HUES64 (cell line): ENCODE measurements at regions not wholly inside any gene's neighbourhood (a gene's known extent, or its start where the extent isn't known, plus 50 kb on each side); places are given as distances from the start of the nearest gene placed in this dataset.

Experiments
- H3K27ac ChIP-seq: 2 replicates; pipeline ENCODE4 v1.7.0; 2013; ENCODE audit warnings: low read depth, low read length, inconsistent platforms
- H3K27me3 ChIP-seq: 2 replicates; pipeline ENCODE4 v1.6.1; 2013; ENCODE audit warnings: mild to moderate bottlenecking, low read length; ENCODE audit not compliant: insufficient read depth
- H3K36me3 ChIP-seq: 2 replicates; pipeline ENCODE4 v1.6.1; 2013; ENCODE audit warnings: mild to moderate bottlenecking, low read length; ENCODE audit not compliant: insufficient read depth
- H3K4me1 ChIP-seq: 2 replicates; pipeline ENCODE4 v1.6.1; 2013; ENCODE audit warnings: mild to moderate bottlenecking, low read length, moderate library complexity; ENCODE audit not compliant: insufficient read depth
- H3K4me3 ChIP-seq: 2 replicates; pipeline ENCODE4 v1.5.1; 2013; ENCODE audit warnings: mild to moderate bottlenecking, low read length, moderate library complexity
- H3K9ac ChIP-seq: 2 replicates; pipeline ENCODE4 v1.6.1; 2013; ENCODE audit warnings: mild to moderate bottlenecking, low read depth, low read length
- H3K9me3 ChIP-seq: 2 replicates; pipeline ENCODE4 v1.6.1; 2013; ENCODE audit warnings: low read depth, low read length; ENCODE audit not compliant: insufficient read depth
- WGBS: fragments of 150-250, 120-280 bp; methylation state at CpG from one replicate; pipeline ENCODE4 v1.1.7; 2013; ENCODE audit warnings: missing lambda C conversion rate; 5-methylcytosine and 5-hydroxymethylcytosine counted together

GRCh38 chr7:79553811-79554555 lies 100.5 kb upstream of the MAGI2 start:
- no peaks in the 10 kb centered on the region for H3K36me3 ChIP-seq
- no peaks in the 10 kb centered on the region for H3K9me3 ChIP-seq
- H3K9ac ChIP-seq = no peak overlapping the region
- WGBS = 95% methylated on average over 6 of the region's 6 CpGs
- no peak overlapping the region for H3K4me3 ChIP-seq
- H3K27ac ChIP-seq = no peak overlapping the region
- H3K27me3 ChIP-seq = no peaks in the 10 kb centered on the region
- no peaks in the 10 kb centered on the region for H3K4me1 ChIP-seq

- Histone ChIP-seq H3K9me3 (no peaks in the 10 kb centered on the region), H3K9ac (no peak overlapping the region), H3K27ac (no peak overlapping the region), H3K27me3 (no peaks in the 10 kb centered on the region), H3K4me1 (no peaks in the 10 kb centered on the region), H3K4me3 (no peak overlapping the region), H3K36me3 (no peaks in the 10 kb centered on the region)
Measured at GRCh38 chr7:79552463-79552862, 99.0 kb upstream of the MAGI2 start.

GRCh38 chr7:79548727-79549126 lies 95.3 kb upstream of the MAGI2 start:
- WGBS = 72% methylated on average over 3 of the region's 3 CpGs
- Histone ChIP-seq H3K9ac (no peak overlapping the region), H3K4me1 (no peaks in the 10 kb centered on the region), H3K27me3 (no peaks in the 10 kb centered on the region), H3K4me3 (no peak overlapping the region), H3K9me3 (no peaks in the 10 kb centered on the region), H3K36me3 (no peaks in the 10 kb centered on the region), H3K27ac (no peak overlapping the region)

- Histone ChIP-seq H3K27ac (no peak overlapping the region), H3K9me3 (no peaks in the 10 kb centered on the region), H3K4me3 (no peak overlapping the region), H3K27me3 (no peaks in the 10 kb centered on the region), H3K4me1 (no peaks in the 10 kb centered on the region), H3K9ac (no peak overlapping the region), H3K36me3 (no peaks in the 10 kb centered on the region)
- 100% methylated on average over 2 of the region's 2 CpGs for WGBS
Measured at GRCh38 chr7:79547132-79547531, 93.7 kb upstream of the MAGI2 start.

- Histone ChIP-seq H3K27ac (no peak overlapping the region), H3K4me3 (no peak overlapping the region), H3K4me1 (no peaks in the 10 kb centered on the region), H3K36me3 (no peaks in the 10 kb centered on the region), H3K9ac (no peak overlapping the region), H3K27me3 (no peaks in the 10 kb centered on the region), H3K9me3 (no peaks in the 10 kb centered on the region)
- 92% methylated on average over 1 of the region's 1 CpG for WGBS
Measured at GRCh38 chr7:79540592-79540991, 87.1 kb upstream of the MAGI2 start.

- no peaks in the 10 kb centered on the region for H3K36me3 ChIP-seq
- no peak overlapping the region for H3K27ac ChIP-seq
- peaks cover 7% of the 10 kb centered on the region for H3K4me1 ChIP-seq
- H3K9me3 ChIP-seq = no peaks in the 10 kb centered on the region
- H3K9ac ChIP-seq = no peak overlapping the region
- no peaks in the 10 kb centered on the region for H3K27me3 ChIP-seq
- H3K4me3 ChIP-seq = no peak overlapping the region
- 100% methylated on average over 1 of the region's 1 CpG for WGBS
Measured at GRCh38 chr7:79534128-79534527, 80.7 kb upstream of the MAGI2 start.

GRCh38 chr7:79531905-79532664 lies 78.6 kb upstream of the MAGI2 start:
- Histone ChIP-seq H3K27me3 (no peaks in the 10 kb centered on the region), H3K9ac (no peak overlapping the region), H3K4me1 (peaks cover 16% of the 10 kb centered on the region), H3K4me3 (no peak overlapping the region), H3K27ac (no peak overlapping the region), H3K36me3 (no peaks in the 10 kb centered on the region), H3K9me3 (no peaks in the 10 kb centered on the region)
- WGBS = 96% methylated on average over 4 of the region's 4 CpGs

GRCh38 chr7:79531116-79531515 lies 77.6 kb upstream of the MAGI2 start:
- no peak overlapping the region for H3K4me3 ChIP-seq
- H3K27me3 ChIP-seq = no peaks in the 10 kb centered on the region
- H3K27ac ChIP-seq = no peak overlapping the region
- WGBS = 99% methylated on average over 3 of the region's 3 CpGs
- no peaks in the 10 kb centered on the region for H3K36me3 ChIP-seq
- H3K9me3 ChIP-seq = no peaks in the 10 kb centered on the region
- peaks cover 16% of the 10 kb centered on the region for H3K4me1 ChIP-seq
- no peak overlapping the region for H3K9ac ChIP-seq

- Histone ChIP-seq H3K4me1 (peaks cover 16% of the 10 kb centered on the region), H3K9me3 (no peaks in the 10 kb centered on the region), H3K27ac (no peak overlapping the region), H3K9ac (no peak overlapping the region), H3K36me3 (no peaks in the 10 kb centered on the region), H3K4me3 (no peak overlapping the region), H3K27me3 (no peaks in the 10 kb centered on the region)
- 78% methylated on average over 2 of the region's 2 CpGs for WGBS
Measured at GRCh38 chr7:79529881-79530235, 76.4 kb upstream of the MAGI2 start.

- Histone ChIP-seq H3K27me3 (no peaks in the 10 kb centered on the region), H3K9me3 (no peaks in the 10 kb centered on the region), H3K9ac (no peak overlapping the region), H3K4me3 (no peak overlapping the region), H3K4me1 (peaks cover 16% of the 10 kb centered on the region), H3K36me3 (no peaks in the 10 kb centered on the region), H3K27ac (no peak overlapping the region)
- WGBS = 90% methylated on average over 4 of the region's 4 CpGs
Measured at GRCh38 chr7:79529214-79529880, 75.9 kb upstream of the MAGI2 start.

GRCh38 chr7:79528421-79528820 lies 75.0 kb upstream of the MAGI2 start:
- H3K27me3 ChIP-seq = no peaks in the 10 kb centered on the region
- WGBS = 83% methylated on average over 1 of the region's 1 CpG

More at GRCh38 chr7:79528421-79528820, 75.0 kb upstream of the MAGI2 start:
- H3K4me3 ChIP-seq = no peak overlapping the region
- H3K9me3 ChIP-seq = no peaks in the 10 kb centered on the region
- no peaks in the 10 kb centered on the region for H3K36me3 ChIP-seq
- no peak overlapping the region for H3K9ac ChIP-seq
- no peak overlapping the region for H3K27ac ChIP-seq
- peaks cover 16% of the 10 kb centered on the region for H3K4me1 ChIP-seq
